ENCODE measurements at regions not wholly inside any gene's neighbourhood (a gene's known extent, or its start where the extent isn't known, plus 50 kb on each side); places are given as distances from the start of the nearest gene placed in this dataset.

- ATAC-seq (ENCODE audit: low read depth in 2 of 2): no peak
- Mint-ChIP-seq H3K4me3 (no peak overlapping the region), H3K27ac (no peak overlapping the region), H3K27me3 (no peaks in the 10 kb centered on the region), H3K9me3 (peaks cover 0 to 3% (median 1%) of the 10 kb centered on the region in 7 donors), H3K4me1 (no peaks in the 10 kb centered on the region), H3K36me3 (no peaks in the 10 kb centered on the region)
- Histone ChIP-seq H3K27me3 (ENCODE audit: control insufficient read depth, insufficient read depth, low read length) (no peaks in the 10 kb centered on the region), H3K27ac (ENCODE audit: insufficient read depth, low read length, poor library complexity, severe bottlenecking) (no peak overlapping the region), H3K36me3 (ENCODE audit: control insufficient read depth, insufficient read depth, low read length) (no peaks in the 10 kb centered on the region), H3K4me3 (ENCODE audit: low read depth, low read length) (no peak overlapping the region), H3K9me3 (ENCODE audit: control insufficient read depth in 2 of 2, low read length in 2 of 2) (no peaks in the 10 kb centered on the region), H3K4me1 (ENCODE audit: control insufficient read depth, insufficient read depth, low read length, poor library complexity, severe bottlenecking) (no peaks in the 10 kb centered on the region)
- no peak for DNase-seq
Measured at GRCh38 chr12:23356440-23356839, 593.0 kb downstream of the SOX5 start.

DNA sequence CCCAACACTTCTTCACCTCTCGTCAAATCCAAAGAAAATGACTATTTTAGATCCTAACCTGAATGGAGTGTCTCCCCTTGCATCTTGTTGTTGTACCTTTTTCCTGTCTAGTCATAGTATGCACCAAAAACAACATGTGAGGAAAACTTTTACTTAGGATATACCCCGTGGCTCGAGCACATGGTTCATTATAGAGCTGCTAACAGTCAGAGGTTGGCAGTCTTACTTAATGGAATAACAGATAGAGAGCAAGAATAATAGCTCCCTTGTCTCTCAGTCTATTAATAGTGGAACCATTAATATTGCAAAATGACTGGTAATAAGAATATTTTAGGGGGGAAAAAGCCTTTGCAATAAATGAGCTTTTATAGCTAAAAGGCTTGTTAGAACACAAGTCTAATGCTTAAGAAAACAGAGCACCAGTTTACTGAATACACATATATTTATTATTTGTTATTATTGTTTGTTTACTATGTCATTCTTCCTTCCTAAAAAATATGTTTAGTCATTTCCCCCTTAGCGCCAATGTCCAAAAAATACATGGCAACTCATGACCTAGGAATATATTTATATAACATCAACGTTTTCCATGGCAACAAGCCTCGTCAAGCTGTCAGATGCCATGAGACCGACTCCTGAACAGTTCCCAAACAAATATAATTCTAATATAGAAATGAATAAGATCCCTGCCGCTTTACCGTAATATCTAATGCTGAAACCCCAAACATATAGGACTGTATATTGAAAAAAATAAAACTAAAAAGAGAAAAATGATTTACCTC is 592.4 kb downstream of the SOX5 start:
- Histone ChIP-seq H3K27me3 (ENCODE audit: control insufficient read depth, insufficient read depth, low read length) (no peaks in the 10 kb centered on the region), H3K4me3 (ENCODE audit: low read depth, low read length) (no peak overlapping the region), H3K4me1 (ENCODE audit: control insufficient read depth, insufficient read depth, low read length, poor library complexity, severe bottlenecking) (no peaks in the 10 kb centered on the region), H3K27ac (ENCODE audit: insufficient read depth, low read length, poor library complexity, severe bottlenecking) (no peak overlapping the region), H3K9me3 (ENCODE audit: control insufficient read depth in 2 of 2, low read length in 2 of 2) (no peaks in the 10 kb centered on the region), H3K36me3 (ENCODE audit: control insufficient read depth, insufficient read depth, low read length) (no peaks in the 10 kb centered on the region)
- H3K9me3 Mint-ChIP-seq: peaks cover 0 to 3% (median 1%) of the 10 kb centered on the region in 7 donors
- no peaks in the 10 kb centered on the region for H3K4me1 Mint-ChIP-seq
- ATAC-seq (ENCODE audit: low read depth in 2 of 2) (no peak), DNase-seq (no peak)
- H3K4me3 Mint-ChIP-seq: no peak overlapping the region
- no peak overlapping the region for H3K27ac Mint-ChIP-seq
- H3K36me3 Mint-ChIP-seq: no peaks in the 10 kb centered on the region
- no peaks in the 10 kb centered on the region for H3K27me3 Mint-ChIP-seq

DNA sequence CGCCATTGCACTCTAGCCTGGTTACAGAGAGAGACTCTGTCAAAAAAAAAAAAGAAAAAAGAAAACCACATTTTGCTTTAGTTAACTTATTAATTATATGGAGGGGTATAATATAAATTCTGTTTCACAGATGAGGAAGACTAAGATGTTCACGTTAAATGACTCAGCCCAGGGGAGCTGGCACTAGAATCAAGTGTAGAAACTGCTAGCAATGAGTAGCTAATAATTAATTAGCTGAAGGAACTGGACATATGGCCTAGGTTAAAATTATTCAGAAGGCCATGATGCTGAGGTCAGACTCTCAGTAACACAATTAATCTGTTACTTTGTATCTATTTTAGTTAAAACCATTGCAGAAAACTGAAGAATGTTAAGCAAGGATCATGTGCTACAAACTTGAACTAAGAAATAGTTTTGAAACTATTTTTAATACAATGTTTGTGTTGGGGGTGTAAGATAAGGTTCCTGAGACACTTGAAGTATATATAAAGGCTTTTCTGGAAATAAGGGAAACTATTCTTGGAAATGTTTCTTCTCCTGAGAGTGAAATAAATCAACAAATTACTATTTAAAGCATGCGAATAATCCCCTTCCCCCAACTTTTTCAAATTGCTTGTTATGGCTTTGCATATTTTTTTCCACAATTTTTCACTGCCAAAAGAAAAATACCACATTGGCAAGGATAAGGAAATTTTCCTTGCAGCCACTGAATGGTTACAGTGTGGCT is 589.3 kb downstream of the SOX5 start:
- H3K27me3 ChIP-seq (ENCODE audit: control insufficient read depth, insufficient read depth, low read length): no peaks in the 10 kb centered on the region
- no peaks in the 10 kb centered on the region for H3K36me3 ChIP-seq (ENCODE audit: control insufficient read depth, insufficient read depth, low read length)
- H3K9me3 ChIP-seq (ENCODE audit: control insufficient read depth in 2 of 2, low read length in 2 of 2): peaks cover 0 to 4% of the 10 kb centered on the region in 2 experiments
- Mint-ChIP-seq H3K4me1 (no peaks in the 10 kb centered on the region), H3K36me3 (no peaks in the 10 kb centered on the region), H3K27me3 (no peaks in the 10 kb centered on the region), H3K9me3 (peaks cover 0 to 3% (median 0%) of the 10 kb centered on the region in 7 donors), H3K4me3 (no peak overlapping the region), H3K27ac (no peak overlapping the region)
- ATAC-seq (ENCODE audit: low read depth in 2 of 2): no peak
- no peak overlapping the region for H3K4me3 ChIP-seq (ENCODE audit: low read depth, low read length)
- H3K4me1 ChIP-seq (ENCODE audit: control insufficient read depth, insufficient read depth, low read length, poor library complexity, severe bottlenecking): no peaks in the 10 kb centered on the region
- DNase-seq: no peak
- no peak overlapping the region for H3K27ac ChIP-seq (ENCODE audit: insufficient read depth, low read length, poor library complexity, severe bottlenecking)

DNA sequence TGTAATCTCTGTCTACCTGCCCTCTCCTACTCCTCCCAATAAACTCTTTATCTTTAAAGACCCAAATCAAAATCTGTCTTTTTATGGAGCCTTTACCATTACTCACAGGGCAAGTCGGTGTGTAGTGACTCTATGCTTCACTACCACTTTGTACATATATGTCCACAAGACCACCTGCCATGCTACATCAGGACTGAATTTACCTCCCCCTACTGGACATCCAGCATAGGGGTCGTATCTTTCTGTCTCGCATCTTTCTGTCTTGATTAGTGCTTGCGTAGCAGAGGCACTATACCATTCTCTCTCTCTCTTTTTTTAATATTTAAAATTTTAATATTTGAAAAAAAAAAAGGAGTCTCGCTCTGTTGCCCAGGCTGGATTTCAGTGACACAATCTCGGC is 587.5 kb downstream of the SOX5 start:
- no peaks in the 10 kb centered on the region for H3K4me1 Mint-ChIP-seq
- no peaks in the 10 kb centered on the region for H3K36me3 ChIP-seq (ENCODE audit: control insufficient read depth, insufficient read depth, low read length)
- no peak for DNase-seq
- H3K4me3 ChIP-seq (ENCODE audit: low read depth, low read length): no peak overlapping the region
- H3K27me3 ChIP-seq (ENCODE audit: control insufficient read depth, insufficient read depth, low read length): no peaks in the 10 kb centered on the region
- H3K27me3 Mint-ChIP-seq: no peaks in the 10 kb centered on the region
- peaks cover 0 to 4% of the 10 kb centered on the region in 2 experiments for H3K9me3 ChIP-seq (ENCODE audit: control insufficient read depth in 2 of 2, low read length in 2 of 2)
- no peak for ATAC-seq (ENCODE audit: low read depth in 2 of 2)
- H3K36me3 Mint-ChIP-seq: no peaks in the 10 kb centered on the region
- no peak overlapping the region for H3K4me3 Mint-ChIP-seq
- peaks cover 0 to 6% (median 3%) of the 10 kb centered on the region in 7 donors for H3K9me3 Mint-ChIP-seq
- H3K4me1 ChIP-seq (ENCODE audit: control insufficient read depth, insufficient read depth, low read length, poor library complexity, severe bottlenecking): no peaks in the 10 kb centered on the region
- H3K27ac ChIP-seq (ENCODE audit: insufficient read depth, low read length, poor library complexity, severe bottlenecking): no peak overlapping the region
- H3K27ac Mint-ChIP-seq: no peak overlapping the region

DNA sequence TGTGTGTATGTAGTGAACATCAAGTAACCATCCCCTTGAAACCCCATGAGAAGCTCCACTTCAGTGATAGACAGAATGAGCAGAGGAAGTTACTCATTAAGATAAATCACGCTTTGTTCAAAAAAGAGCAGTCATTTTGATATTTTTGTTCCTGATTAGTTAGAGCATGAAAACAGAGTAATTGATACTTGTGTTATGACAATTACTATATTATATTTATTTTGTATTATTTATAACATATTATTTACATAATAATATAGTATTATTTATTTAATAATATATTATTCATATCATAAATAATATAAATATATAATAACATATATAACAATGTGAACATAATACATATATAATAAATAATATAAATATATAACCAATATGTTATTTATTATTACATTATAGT is 580.9 kb downstream of the SOX5 start:
- H3K36me3 ChIP-seq (ENCODE audit: control insufficient read depth, insufficient read depth, low read length): no peaks in the 10 kb centered on the region

DNA sequence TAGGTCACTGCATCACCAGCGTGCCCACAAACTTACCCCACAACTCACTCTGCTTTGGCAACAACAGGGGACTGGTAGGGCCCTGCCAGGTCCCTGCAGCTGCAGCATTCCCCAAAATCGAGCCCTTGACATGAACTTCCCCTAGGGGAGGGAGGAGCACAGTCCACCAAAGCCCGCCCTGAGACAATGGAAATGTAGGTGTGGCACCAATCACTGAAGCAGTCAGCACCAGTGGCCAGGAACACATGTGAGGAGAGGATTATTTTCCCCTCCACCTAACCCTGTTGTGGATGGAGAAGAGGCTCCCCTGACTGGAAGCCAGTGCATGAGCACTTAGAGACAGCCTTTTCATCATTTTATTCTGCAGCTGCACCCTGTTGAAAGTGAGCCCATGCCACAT is 573.8 kb downstream of the SOX5 start:
- no peaks in the 10 kb centered on the region for H3K4me1 ChIP-seq (ENCODE audit: control insufficient read depth, insufficient read depth, low read length, poor library complexity, severe bottlenecking)
- peaks cover 0 to 17% of the 10 kb centered on the region in 2 experiments for H3K9me3 ChIP-seq (ENCODE audit: control insufficient read depth in 2 of 2, low read length in 2 of 2)
- Mint-ChIP-seq H3K27me3 (no peaks in the 10 kb centered on the region), H3K4me3 (peak overlapping the region in 1 of 4 donors; percentile 54), H3K4me1 (no peaks in the 10 kb centered on the region), H3K9me3 (peaks cover 5 to 44% (median 14%) of the 10 kb centered on the region in 7 donors), H3K36me3 (no peaks in the 10 kb centered on the region), H3K27ac (no peak overlapping the region)
- DNase-seq (no peak), ATAC-seq (ENCODE audit: low read depth in 2 of 2) (no peak)
- H3K27me3 ChIP-seq (ENCODE audit: control insufficient read depth, insufficient read depth, low read length): no peaks in the 10 kb centered on the region
- H3K36me3 ChIP-seq (ENCODE audit: control insufficient read depth, insufficient read depth, low read length): no peaks in the 10 kb centered on the region
- no peak overlapping the region for H3K4me3 ChIP-seq (ENCODE audit: low read depth, low read length)
- H3K27ac ChIP-seq (ENCODE audit: insufficient read depth, low read length, poor library complexity, severe bottlenecking): no peak overlapping the region

More for the DNA sequence above, 580.9 kb downstream of the SOX5 start:
- Mint-ChIP-seq H3K27ac (no peak overlapping the region), H3K9me3 (peaks cover 3 to 12% (median 6%) of the 10 kb centered on the region in 7 donors), H3K36me3 (no peaks in the 10 kb centered on the region), H3K4me3 (no peak overlapping the region), H3K4me1 (no peaks in the 10 kb centered on the region), H3K27me3 (no peaks in the 10 kb centered on the region)
- Histone ChIP-seq H3K9me3 (ENCODE audit: control insufficient read depth in 2 of 2, low read length in 2 of 2) (no peaks in the 10 kb centered on the region), H3K4me3 (ENCODE audit: low read depth, low read length) (no peak overlapping the region), H3K27ac (ENCODE audit: insufficient read depth, low read length, poor library complexity, severe bottlenecking) (no peak overlapping the region), H3K4me1 (ENCODE audit: control insufficient read depth, insufficient read depth, low read length, poor library complexity, severe bottlenecking) (no peaks in the 10 kb centered on the region), H3K27me3 (ENCODE audit: control insufficient read depth, insufficient read depth, low read length) (no peaks in the 10 kb centered on the region)
- DNase-seq (no peak), ATAC-seq (ENCODE audit: low read depth in 2 of 2) (no peak)

DNA sequence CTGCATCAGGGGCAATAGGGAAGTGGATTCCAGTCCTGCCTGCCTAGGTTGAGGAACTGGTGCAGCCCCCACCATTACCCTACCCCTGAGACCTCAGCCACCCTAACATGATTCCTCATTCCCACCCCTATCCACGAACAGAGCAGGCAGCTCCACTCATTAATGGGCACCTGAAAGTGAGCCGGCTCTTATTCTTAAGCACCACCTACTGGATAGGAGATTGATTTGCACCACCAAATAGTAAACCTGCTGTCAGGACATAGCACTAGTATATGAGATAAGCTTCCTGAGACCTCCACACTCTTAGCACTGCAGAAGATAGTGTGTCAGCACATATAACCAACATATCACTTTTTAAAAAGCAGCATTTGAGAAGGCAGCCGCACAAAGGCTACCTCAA is 573.2 kb downstream of the SOX5 start:
- no peak for DNase-seq
- no peak for ATAC-seq (ENCODE audit: low read depth in 2 of 2)
- H3K27ac Mint-ChIP-seq: no peak overlapping the region
- H3K4me1 Mint-ChIP-seq: no peaks in the 10 kb centered on the region
- Histone ChIP-seq H3K9me3 (ENCODE audit: control insufficient read depth in 2 of 2, low read length in 2 of 2) (peaks cover 0 to 17% of the 10 kb centered on the region in 2 experiments), H3K36me3 (ENCODE audit: control insufficient read depth, insufficient read depth, low read length) (no peaks in the 10 kb centered on the region), H3K27me3 (ENCODE audit: control insufficient read depth, insufficient read depth, low read length) (no peaks in the 10 kb centered on the region), H3K4me3 (ENCODE audit: low read depth, low read length) (no peak overlapping the region), H3K4me1 (ENCODE audit: control insufficient read depth, insufficient read depth, low read length, poor library complexity, severe bottlenecking) (no peaks in the 10 kb centered on the region), H3K27ac (ENCODE audit: insufficient read depth, low read length, poor library complexity, severe bottlenecking) (no peak overlapping the region)
- H3K36me3 Mint-ChIP-seq: no peaks in the 10 kb centered on the region
- H3K4me3 Mint-ChIP-seq: no peak overlapping the region
- H3K9me3 Mint-ChIP-seq: peaks cover 5 to 46% (median 16%) of the 10 kb centered on the region in 7 donors
- H3K27me3 Mint-ChIP-seq: no peaks in the 10 kb centered on the region

Data from CD4-positive, CD25-positive, alpha-beta regulatory T cell (primary cell).